Upper lobe of right lung (tissue), 1 donor: ENCODE measurements at regions not wholly inside any gene's neighbourhood (a gene's known extent, or its start where the extent isn't known, plus 50 kb on each side); places are given as distances from the start of the nearest gene placed in this dataset.

Experiments
- ATAC-seq: fragments of 200-7000 bp; cut with Tn5 transposase; one replicate; pipeline ENCODE4 v1.9.1; 2020; ENCODE audit warnings: mild to moderate bottlenecking, moderate library complexity
- DNase-seq: peaks from one replicate; pipeline ENCODE4 v3.0.0-alpha.2; 2020
- H3K27ac ChIP-seq: fragments of 200-600 bp; one replicate; pipeline ENCODE4 v1.8.0; 2022
- H3K27me3 ChIP-seq: fragments of 200-600 bp; one replicate; pipeline ENCODE4 v1.8.0; 2022; ENCODE audit warnings: mild to moderate bottlenecking
- H3K36me3 ChIP-seq: fragments of 200-600 bp; one replicate; pipeline ENCODE4 v1.8.0; 2022
- H3K4me1 ChIP-seq: fragments of 200-600 bp; one replicate; pipeline ENCODE4 v1.8.0; 2022
- H3K4me3 ChIP-seq: fragments of 200-600 bp; one replicate; pipeline ENCODE4 v1.8.0; 2022; ENCODE audit warnings: mild to moderate bottlenecking
- H3K9me3 ChIP-seq: fragments of 200-600 bp; one replicate; pipeline ENCODE4 v1.8.0; 2022
- CTCF ChIP-seq: fragments of 200-600 bp; IDR thresholded peaks from one replicate; pipeline ENCODE4 v1.8.0; 2022; ENCODE audit warnings: antibody characterized with exemption
- intact Hi-C: fragments of 100-400 bp; cut with DNase I; formaldehyde crosslinking; loops from one replicate; pipeline ENCODE4 v1.11.0; 2022
- donor health status: DM: no; HTN: yes; CAD: no; lungs with severe emphysema.

DNA sequence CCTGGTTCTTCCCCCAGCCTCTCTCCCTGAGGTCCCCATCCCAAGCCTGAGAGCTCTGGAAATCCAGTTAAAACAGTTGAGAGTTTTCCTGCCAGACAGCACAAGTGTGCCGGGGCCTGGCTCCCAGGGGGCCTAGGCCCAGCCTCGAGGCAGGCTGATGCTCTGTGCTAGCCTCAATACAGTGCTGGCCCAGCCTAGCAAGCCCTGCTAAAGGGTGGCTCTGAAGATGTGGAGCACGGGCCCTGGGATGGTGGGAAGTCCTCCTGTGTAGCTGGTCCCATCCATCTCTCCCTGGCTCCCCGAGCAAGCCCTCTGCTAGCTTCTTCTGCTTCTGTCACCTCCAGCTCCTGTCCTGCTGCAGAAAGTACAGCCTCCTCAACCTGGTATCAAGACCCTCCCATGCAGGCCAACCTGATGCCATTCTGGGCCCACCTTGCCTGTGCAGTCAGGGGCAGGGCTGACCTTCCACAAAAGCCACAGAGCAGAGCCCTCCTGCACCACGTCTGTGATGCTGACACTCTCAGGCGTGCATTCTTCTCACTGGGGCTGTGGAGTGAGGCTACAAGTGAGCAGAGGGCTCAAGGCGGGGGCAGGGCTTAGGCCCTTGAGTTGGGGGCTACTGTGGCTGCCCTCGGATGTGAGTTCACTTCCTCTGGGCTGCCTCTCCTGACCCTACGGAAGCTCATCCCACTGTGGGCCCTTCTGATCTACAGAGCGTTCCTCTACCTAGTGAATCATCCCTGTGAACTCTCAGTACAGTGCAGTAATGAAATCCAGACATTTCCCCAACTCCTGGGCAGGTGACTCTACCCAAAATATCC, 60.1 kb upstream of the LAPTM4A start:
- Histone ChIP-seq H3K9me3 (no peaks in the 10 kb centered on the region), H3K4me3 (no peak overlapping the region), H3K4me1 (no peaks in the 10 kb centered on the region), H3K27ac (no peak overlapping the region), H3K36me3 (no peaks in the 10 kb centered on the region), H3K27me3 (no peaks in the 10 kb centered on the region)
- intact Hi-C loops: no loop called here
- no peak for TF ChIP-seq CTCF
- DNase-seq (peak; percentile 44), ATAC-seq (no peak)

GRCh38 chr2:20110876-20111275, 59.4 kb upstream of the LAPTM4A start:
- DNase-seq (no peak), ATAC-seq (no peak)
- Histone ChIP-seq H3K4me1 (no peaks in the 10 kb centered on the region), H3K36me3 (no peaks in the 10 kb centered on the region), H3K9me3 (no peaks in the 10 kb centered on the region), H3K27ac (no peak overlapping the region), H3K4me3 (no peak overlapping the region), H3K27me3 (peaks cover 4% of the 10 kb centered on the region)
- intact Hi-C loops: no loop called here
- TF ChIP-seq CTCF: no peak

DNA sequence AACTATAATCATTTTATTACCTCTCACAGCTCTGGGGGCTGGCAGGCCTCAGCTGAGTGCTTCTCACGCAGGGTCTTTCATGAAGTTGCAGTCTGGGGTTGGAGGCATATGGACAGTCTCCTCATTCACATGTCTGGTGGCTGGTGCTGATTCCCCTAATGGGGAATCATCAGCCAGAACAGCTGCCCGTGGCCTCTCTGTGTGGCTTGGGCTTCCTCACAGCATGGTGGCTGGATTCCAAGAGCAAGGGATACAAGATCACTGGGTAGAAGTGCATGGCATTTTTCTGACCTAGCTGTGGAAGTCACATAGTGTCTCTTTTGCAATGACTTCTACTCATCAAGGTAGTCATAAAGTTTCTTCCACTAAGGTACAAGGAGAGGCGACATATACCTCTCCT, 59.0 kb upstream of the LAPTM4A start:
- intact Hi-C loops: no loop called here
- Histone ChIP-seq H3K36me3 (no peaks in the 10 kb centered on the region), H3K27me3 (peaks cover 4% of the 10 kb centered on the region), H3K4me1 (no peaks in the 10 kb centered on the region), H3K4me3 (no peak overlapping the region), H3K27ac (no peak overlapping the region), H3K9me3 (no peaks in the 10 kb centered on the region)
- TF ChIP-seq CTCF: no peak
- DNase-seq: no peak
- ATAC-seq: no peak

- TF ChIP-seq CTCF: no peak
- peaks cover 4% of the 10 kb centered on the region for H3K27me3 ChIP-seq
- no peak overlapping the region for H3K27ac ChIP-seq
- H3K9me3 ChIP-seq: no peaks in the 10 kb centered on the region
- intact Hi-C loops: no loop called here
- H3K4me3 ChIP-seq: no peak overlapping the region
- no peaks in the 10 kb centered on the region for H3K36me3 ChIP-seq
- DNase-seq (peak; percentile 29), ATAC-seq (peak; percentile 24)
- H3K4me1 ChIP-seq: no peaks in the 10 kb centered on the region
These were observed 57.4 kb upstream of the LAPTM4A start for GRCh38 chr2:20108655-20109396.

- no peaks in the 10 kb centered on the region for H3K36me3 ChIP-seq
- H3K27me3 ChIP-seq: peaks cover 4% of the 10 kb centered on the region
- DNase-seq: no peak
- no peak overlapping the region for H3K27ac ChIP-seq
- intact Hi-C loops: no loop called here
- H3K4me1 ChIP-seq: no peaks in the 10 kb centered on the region
- H3K9me3 ChIP-seq: no peaks in the 10 kb centered on the region
- TF ChIP-seq CTCF: no peak
- no peak for ATAC-seq
- no peak overlapping the region for H3K4me3 ChIP-seq
These were observed 56.3 kb upstream of the LAPTM4A start for GRCh38 chr2:20107776-20108175.
